IMR-90 (cell line): ENCODE measurements at regions not wholly inside any gene's neighbourhood (a gene's known extent, or its start where the extent isn't known, plus 50 kb on each side); places are given as distances from the start of the nearest gene placed in this dataset.

Experiments
- ATAC-seq: fragments of 200-7000 bp; cut with Tn5 transposase; 2 replicates; pipeline ENCODE4 v1.9.1; 2020; ENCODE audit warnings: low read depth, mild to moderate bottlenecking, moderate library complexity
- BruUV-seq: library from RNA; stranded (reverse); fragments of 400-500 nt; replicated peaks from 2 replicates; lab custom pipeline; 2021; lab: Mats Ljungman, UMichigan
- CTCF ChIA-PET: fragments of 300-600 bp; formaldehyde crosslinking; extraction: SDS; loops from one replicate; lab custom pipeline; 2021; ENCODE audit warnings: antibody characterized with exemption; lab: Yijun Ruan, JAX
- POLR2A ChIA-PET: fragments of 300-600 bp; sonication (Branson Sonifier 250); formaldehyde crosslinking; loops from one replicate; lab custom pipeline; 2022; ENCODE audit warnings: antibody characterized with exemption; ENCODE audit not compliant: unreplicated experiment; lab: Charles Lee
- DNase-seq: peaks from one replicate; pipeline ENCODE4 v3.0.0; 2013
- H2AFZ ChIP-seq: replicated peaks from 2 replicates; pipeline ENCODE3; 2013; ENCODE audit warnings: low read length, mild to moderate bottlenecking; ENCODE audit not compliant: poor library complexity
- H2AK5ac ChIP-seq: 2 replicates; pipeline ENCODE4 v1.6.1; 2013; ENCODE audit warnings: low read depth, low read length, inconsistent platforms
- H2AK9ac ChIP-seq: replicated peaks from 2 replicates; pipeline ENCODE3; 2013; ENCODE audit warnings: mild to moderate bottlenecking, low read depth, low read length, moderate library complexity; ENCODE audit not compliant: poor library complexity
- H2BK120ac ChIP-seq: 2 replicates; pipeline ENCODE4 v1.6.1; 2013; ENCODE audit warnings: low read depth, low read length, inconsistent platforms
- H2BK15ac ChIP-seq: 3 replicates; pipeline ENCODE4 v1.6.1; 2013; ENCODE audit warnings: low read depth, low read length, inconsistent platforms
- H2BK20ac ChIP-seq: 2 replicates; pipeline ENCODE4 v1.6.1; 2013; ENCODE audit warnings: low read depth, mild to moderate bottlenecking, inconsistent platforms, low read length, moderate library complexity
- H2BK5ac ChIP-seq: 2 replicates; pipeline ENCODE4 v1.6.1; 2013; ENCODE audit warnings: mild to moderate bottlenecking, low read depth, low read length, inconsistent platforms; ENCODE audit not compliant: poor library complexity, severe bottlenecking
- H3K14ac ChIP-seq: replicated peaks from 2 replicates; pipeline ENCODE4 v1.6.1; 2013; ENCODE audit warnings: low read depth, low read length, inconsistent platforms
- H3K18ac ChIP-seq: 2 replicates; pipeline ENCODE4 v1.6.1; 2013; ENCODE audit warnings: low read depth, low read length, control low read depth
- H3K23ac ChIP-seq: 2 replicates; pipeline ENCODE4 v1.6.1; 2013; ENCODE audit warnings: low read depth, low read length, inconsistent platforms
- H3K27ac ChIP-seq: 2 replicates; pipeline ENCODE4 v1.5.1; 2013; ENCODE audit warnings: mild to moderate bottlenecking, control low read depth, low read length; ENCODE audit not compliant: insufficient read depth
- H3K27me3 ChIP-seq: 2 replicates; pipeline ENCODE4 v1.6.1; 2013; ENCODE audit warnings: low read length; ENCODE audit not compliant: control insufficient read depth, insufficient read depth
- H3K36me3 ChIP-seq: 2 replicates; pipeline ENCODE4 v1.6.1; 2013; ENCODE audit warnings: low read length, mixed read lengths; ENCODE audit not compliant: control insufficient read depth, insufficient read depth
- H3K4ac ChIP-seq: 2 replicates; pipeline ENCODE4 v1.6.1; 2013; ENCODE audit warnings: low read depth, low read length, inconsistent platforms
- H3K4me1 ChIP-seq: 2 replicates; pipeline ENCODE4 v1.6.1; 2013; ENCODE audit warnings: low read length, mixed read lengths; ENCODE audit not compliant: control insufficient read depth, insufficient read depth
- H3K4me2 ChIP-seq: 2 replicates; pipeline ENCODE4 v1.6.1; 2013; ENCODE audit warnings: low read depth, mild to moderate bottlenecking, control low read depth, low read length, moderate library complexity
- H3K4me3 ChIP-seq: 2 replicates; pipeline ENCODE4 v1.5.1; 2013; ENCODE audit warnings: low read depth, mild to moderate bottlenecking, control low read depth, low read length, moderate library complexity; ENCODE audit not compliant: insufficient read depth
- H3K56ac ChIP-seq: 2 replicates; pipeline ENCODE4 v1.6.1; 2013; ENCODE audit warnings: low read length, inconsistent platforms; ENCODE audit not compliant: insufficient read depth; ENCODE audit errors: extremely low read depth
- H3K79me1 ChIP-seq, 2 experiments: 2 replicates each; pipeline ENCODE4 v1.6.1; 2013; ENCODE audit warnings: low read length in 2 of 2, inconsistent platforms in 1 of 2, low read depth in 1 of 2
- H3K9ac ChIP-seq: 2 replicates; pipeline ENCODE4 v1.6.1; 2013; ENCODE audit warnings: low read depth, low read length, control low read depth
- H3K9me1 ChIP-seq: 2 replicates; pipeline ENCODE4 v1.6.1; 2013; ENCODE audit warnings: low read length, inconsistent platforms; ENCODE audit not compliant: insufficient read depth
- H3K9me3 ChIP-seq: 2 replicates; pipeline ENCODE4 v1.6.1; 2013; ENCODE audit warnings: low read length; ENCODE audit not compliant: control insufficient read depth, insufficient read depth
- H4K20me1 ChIP-seq: 2 replicates; pipeline ENCODE4 v1.6.1; 2013; ENCODE audit warnings: low read length, inconsistent platforms; ENCODE audit not compliant: insufficient read depth
- H4K5ac ChIP-seq: 2 replicates; pipeline ENCODE4 v1.6.1; 2013; ENCODE audit warnings: mild to moderate bottlenecking, low read depth, low read length, control low read depth
- H4K8ac ChIP-seq, 2 experiments: 2 replicates each; pipeline ENCODE4 v1.6.1; 2013; ENCODE audit warnings: low read depth in 2 of 2, low read length in 2 of 2, control low read depth in 1 of 2, inconsistent platforms in 1 of 2
- H4K91ac ChIP-seq: 2 replicates; pipeline ENCODE4 v1.6.1; 2013; ENCODE audit warnings: low read depth, low read length, inconsistent platforms; ENCODE audit not compliant: insufficient read depth
- CEBPB ChIP-seq: IDR thresholded peaks from 2 replicates; pipeline ENCODE4 v1.6.1; 2012; ENCODE audit warnings: low read depth, low read length, improper control_type of control experiment
- FOS ChIP-seq: fragments of 150-350 bp; IDR thresholded peaks from 2 replicates; pipeline ENCODE4 v1.6.1; 2016; ENCODE audit warnings: low read depth, low read length
- SMC3 ChIP-seq: fragments of 150-350 bp; IDR thresholded peaks from 2 replicates; pipeline ENCODE4 v1.6.1; 2016; ENCODE audit warnings: low read depth, mild to moderate bottlenecking, antibody characterized with exemption, low read length, moderate library complexity
- WGBS, 2 experiments: methylation state at CpG; one replicate each; pipeline versions ENCODE4 v1.1.5 to v1.1.7; 2013; ENCODE audit warnings: missing lambda C conversion rate in 2 of 2; ENCODE audit not compliant: insufficient read length in 1 of 2; ENCODE audit errors: extremely low coverage in 2 of 2; 5-methylcytosine and 5-hydroxymethylcytosine counted together
- dilution Hi-C: fragments of 300-500 bp; cut with HindIII; formaldehyde crosslinking; loops from one replicate; pipeline ENCODE4 v1.14.3; 2018; ENCODE audit warnings: low sequenced_read_pairs; ENCODE audit not compliant: unreplicated experiment
- in situ Hi-C: fragments of 300-500 bp; cut with MboI; formaldehyde crosslinking; loops from 3 replicates; pipeline ENCODE4 v1.14.3; 2019; ENCODE audit warnings: low sequenced_read_pairs, inconsistent platforms, mixed read lengths
- intact Hi-C: fragments of 100-400 bp; cut with micrococcal nuclease; formaldehyde crosslinking; loops from 2 replicates; pipeline ENCODE4 v1.10.0; 2022

- no peaks in the 10 kb centered on the region for H3K79me1 ChIP-seq
- H3K36me3 ChIP-seq = no peaks in the 10 kb centered on the region
- no peak overlapping the region for H2AFZ ChIP-seq
- DNase-seq (no peak), ATAC-seq (no peak)
- ChIA-PET POLR2A (no interaction called here), CTCF (no interaction called here)
- no peak overlapping the region for H3K4me3 ChIP-seq
- H3K9ac ChIP-seq = no peak overlapping the region
- H3K14ac ChIP-seq = no peak overlapping the region
- no peak overlapping the region for H2AK9ac ChIP-seq
- dilution Hi-C loops (no loop called here), in situ Hi-C loops (no loop called here), intact Hi-C loops (no loop called here)
- no peak overlapping the region for H3K27ac ChIP-seq
- H3K9me3 ChIP-seq = no peaks in the 10 kb centered on the region
- H3K4ac ChIP-seq = no peak overlapping the region
- no peak overlapping the region for H3K18ac ChIP-seq
- H4K20me1 ChIP-seq = no peaks in the 10 kb centered on the region
- no peak overlapping the region for H2BK5ac ChIP-seq
- no peak overlapping the region for H2BK15ac ChIP-seq
- no peak overlapping the region for H3K23ac ChIP-seq
- no peak overlapping the region for H4K8ac ChIP-seq
- WGBS, 2 experiments = no CpG with 5 or more reads among the region's 2 CpGs
- BruUV-seq = no TSS peak
- H2BK20ac ChIP-seq = no peak overlapping the region
- H2AK5ac ChIP-seq = no peak overlapping the region
- no peak overlapping the region for H3K4me2 ChIP-seq
- no peak overlapping the region for H2BK120ac ChIP-seq
- TF ChIP-seq SMC3 = no peak
- TF ChIP-seq CEBPB = no peak
- no peak for TF ChIP-seq FOS
- H4K91ac ChIP-seq = no peak overlapping the region
- H3K4me1 ChIP-seq = no peaks in the 10 kb centered on the region
- H4K5ac ChIP-seq = no peak overlapping the region
- no peaks in the 10 kb centered on the region for H3K9me1 ChIP-seq
- H3K56ac ChIP-seq = no peak overlapping the region
- H3K27me3 ChIP-seq = no peaks in the 10 kb centered on the region
Measured at GRCh38 chr1:188641566-188642211, 1812.9 kb downstream of the PLA2G4A start.
